ENCODE measurements at regions not wholly inside any gene's neighbourhood (a gene's known extent, or its start where the extent isn't known, plus 50 kb on each side); places are given as distances from the start of the nearest gene placed in this dataset.

- no peak for DNase-seq (ENCODE audit: low read depth in 4 of 4, low spot score in 2 of 4)
These were observed 101.2 kb downstream of the BAMBI start for GRCh38 chr10:28778524-28778923.

- DNase-seq (ENCODE audit: low read depth in 4 of 4, low spot score in 2 of 4) = no peak
These were observed 104.0 kb downstream of the BAMBI start for GRCh38 chr10:28781296-28781695.

GRCh38 chr10:28783087-28783486, 105.8 kb downstream of the BAMBI start:
- DNase-seq (ENCODE audit: low read depth in 4 of 4, low spot score in 2 of 4) = no peak

GRCh38 chr10:28785018-28785417, 107.7 kb downstream of the BAMBI start:
- no peak for DNase-seq (ENCODE audit: low read depth in 4 of 4, low spot score in 2 of 4)

GRCh38 chr10:28788252-28788651, 110.9 kb downstream of the BAMBI start:
- no peak for DNase-seq (ENCODE audit: low read depth in 4 of 4, low spot score in 2 of 4)

GRCh38 chr10:28788762-28789161, 111.4 kb downstream of the BAMBI start:
- DNase-seq (ENCODE audit: low read depth in 4 of 4, low spot score in 2 of 4) = no peak

- DNase-seq (ENCODE audit: low read depth in 4 of 4, low spot score in 2 of 4) = no peak
These were observed 112.8 kb downstream of the BAMBI start for GRCh38 chr10:28790146-28790545.

GRCh38 chr10:28793482-28793881, 116.2 kb downstream of the BAMBI start:
- no peak for DNase-seq (ENCODE audit: low read depth in 4 of 4, low spot score in 2 of 4)

- no peak for DNase-seq (ENCODE audit: low read depth in 4 of 4, low spot score in 2 of 4)
These were observed 117.7 kb downstream of the BAMBI start for GRCh38 chr10:28794986-28795385.

- DNase-seq (ENCODE audit: low read depth in 4 of 4, low spot score in 2 of 4) = no peak
These were observed 119.5 kb downstream of the BAMBI start for GRCh38 chr10:28796606-28797512.

- DNase-seq (ENCODE audit: low read depth in 4 of 4, low spot score in 2 of 4) = no peak
These were observed 120.6 kb downstream of the BAMBI start for GRCh38 chr10:28797904-28798371.

- DNase-seq (ENCODE audit: low read depth in 4 of 4, low spot score in 2 of 4) = no peak
These were observed 121.2 kb downstream of the BAMBI start for GRCh38 chr10:28798428-28798955.

- DNase-seq (ENCODE audit: low read depth in 4 of 4, low spot score in 2 of 4) = no peak
These were observed 121.6 kb downstream of the BAMBI start for GRCh38 chr10:28798964-28799363.

- DNase-seq (ENCODE audit: low read depth in 4 of 4, low spot score in 2 of 4) = no peak
These were observed 122.8 kb downstream of the BAMBI start for GRCh38 chr10:28800144-28800543.

- no peak for DNase-seq (ENCODE audit: low read depth in 4 of 4, low spot score in 2 of 4)
These were observed 123.9 kb downstream of the BAMBI start for GRCh38 chr10:28801247-28801646.

- DNase-seq (ENCODE audit: low read depth in 4 of 4, low spot score in 2 of 4) = no peak
These were observed 124.5 kb downstream of the BAMBI start for GRCh38 chr10:28801869-28802268.

- DNase-seq (ENCODE audit: low read depth in 4 of 4, low spot score in 2 of 4) = no peak
These were observed 128.1 kb downstream of the BAMBI start for GRCh38 chr10:28805390-28805789.

- no peak for DNase-seq (ENCODE audit: low read depth in 4 of 4, low spot score in 2 of 4)
These were observed 129.2 kb downstream of the BAMBI start for GRCh38 chr10:28806488-28806941.

GRCh38 chr10:28806951-28807759, 129.8 kb downstream of the BAMBI start:
- no peak for DNase-seq (ENCODE audit: low read depth in 4 of 4, low spot score in 2 of 4)

- peak in 1 of 4 donors; percentile 54 for DNase-seq (ENCODE audit: low read depth in 4 of 4, low spot score in 2 of 4)
These were observed 130.7 kb downstream of the BAMBI start for GRCh38 chr10:28807760-28808613.
